Skin epidermis (tissue), 12 donors: ENCODE measurements at regions not wholly inside any gene's neighbourhood (a gene's known extent, or its start where the extent isn't known, plus 50 kb on each side); places are given as distances from the start of the nearest gene placed in this dataset.

Experiments used
- H3K27ac ChIP-seq, 21 experiments: fragments of 200-600 bp; sonication (generic) in 11 of 21; one replicate each; pipeline ENCODE4 v1.5.0; 2020; ENCODE audit warnings: mild to moderate bottlenecking in 3 of 21, inconsistent platforms in 2 of 21, moderate library complexity in 2 of 21
- H3K4me3 ChIP-seq, 7 experiments: fragments of 200-600 bp; sonication (generic) in 2 of 7; one replicate each; pipeline ENCODE4 v1.5.0; 2020; ENCODE audit warnings: inconsistent platforms in 2 of 7, mild to moderate bottlenecking in 2 of 7, moderate library complexity in 1 of 7

DNA sequence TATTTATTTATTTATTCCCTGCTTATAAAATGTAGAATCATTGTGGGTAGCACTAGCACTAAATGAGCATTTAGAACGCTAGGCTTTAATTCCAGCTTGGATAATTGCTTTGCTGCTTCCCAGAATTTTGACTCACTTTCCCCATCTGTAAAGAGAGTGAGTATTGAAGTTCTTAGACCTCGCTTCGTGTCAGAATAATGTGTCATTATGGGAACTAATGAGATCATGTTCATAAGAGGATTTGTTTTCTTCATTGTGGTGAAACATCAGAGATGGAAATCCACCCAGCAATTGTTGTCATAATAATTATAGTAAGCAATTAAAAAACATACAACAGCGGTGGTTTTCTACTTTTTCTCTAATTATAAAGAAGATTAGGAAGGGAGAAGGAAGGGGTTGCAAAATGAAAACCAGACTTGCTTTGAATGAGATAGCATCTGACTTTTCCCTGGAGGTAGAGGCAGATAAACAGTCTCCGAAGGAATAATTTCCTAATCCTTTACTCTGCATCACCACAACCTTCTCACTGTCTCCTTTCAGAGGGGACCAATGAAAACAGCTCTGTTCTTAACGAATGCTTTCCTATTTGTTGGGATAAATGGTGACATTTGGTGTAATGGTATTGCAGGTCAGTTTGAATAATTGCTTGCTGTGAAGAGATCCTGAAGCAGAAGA, 86.8 kb upstream of the ARHGAP5 start:
- H3K4me3 ChIP-seq, result no peak overlapping the region
- peak overlapping the region in 2 of 21 experiments; percentile 25 to 56 for H3K27ac ChIP-seq

DNA sequence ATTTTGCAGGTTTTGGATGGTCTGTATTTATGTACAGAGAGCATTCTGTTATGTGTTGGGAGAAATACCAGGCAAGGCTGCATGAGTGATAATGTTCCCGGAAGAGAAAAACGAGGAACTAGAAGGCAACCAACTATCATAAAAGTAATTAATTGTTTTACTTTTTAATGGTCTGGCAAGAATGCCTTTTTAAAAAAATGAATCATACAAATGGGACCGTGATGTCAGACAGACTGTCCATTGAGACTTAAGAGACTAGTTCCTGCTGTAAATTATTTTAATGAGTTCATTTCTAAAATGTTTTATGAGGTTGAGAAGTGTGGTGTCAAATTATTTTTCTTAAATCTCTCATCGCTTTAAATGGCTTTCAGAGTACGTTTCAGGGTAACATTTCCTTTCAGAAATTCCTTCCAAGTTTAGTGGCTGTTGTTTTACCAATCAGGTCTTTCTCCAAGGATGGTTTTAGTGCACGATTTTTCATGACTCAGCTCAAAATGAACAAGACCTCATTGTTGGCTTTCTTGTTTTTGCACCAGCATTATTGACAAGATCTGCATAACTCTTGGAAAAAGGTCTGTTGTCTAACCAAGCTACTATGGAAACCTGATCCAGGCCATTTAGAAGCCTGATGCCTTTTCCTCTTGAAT, 86.1 kb upstream of the ARHGAP5 start:
- no peak overlapping the region for H3K4me3 ChIP-seq
- peak overlapping the region in 1 of 21 experiments; percentile 56 for H3K27ac ChIP-seq

DNA sequence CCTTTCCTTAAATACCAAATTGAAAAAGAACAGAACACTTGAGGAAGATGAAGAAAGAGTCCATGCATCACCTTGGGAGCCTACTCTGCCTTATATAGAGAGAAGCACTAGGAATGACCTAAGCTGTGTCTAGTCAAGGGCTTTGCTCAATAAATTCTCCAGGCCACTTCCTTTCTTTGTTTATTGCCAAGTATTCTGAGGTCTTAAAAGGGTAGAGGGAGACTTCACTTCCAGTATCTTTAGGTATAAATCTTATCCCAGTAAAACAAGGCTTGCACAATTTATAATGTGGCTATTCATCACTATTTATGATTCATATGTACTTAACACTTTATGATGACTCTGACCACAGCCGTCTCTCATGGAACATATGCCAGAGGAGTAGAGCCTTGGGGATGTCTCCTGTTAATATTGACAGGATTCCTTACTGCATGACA, 85.1 kb upstream of the ARHGAP5 start:
- H3K27ac ChIP-seq, result no peak overlapping the region

DNA sequence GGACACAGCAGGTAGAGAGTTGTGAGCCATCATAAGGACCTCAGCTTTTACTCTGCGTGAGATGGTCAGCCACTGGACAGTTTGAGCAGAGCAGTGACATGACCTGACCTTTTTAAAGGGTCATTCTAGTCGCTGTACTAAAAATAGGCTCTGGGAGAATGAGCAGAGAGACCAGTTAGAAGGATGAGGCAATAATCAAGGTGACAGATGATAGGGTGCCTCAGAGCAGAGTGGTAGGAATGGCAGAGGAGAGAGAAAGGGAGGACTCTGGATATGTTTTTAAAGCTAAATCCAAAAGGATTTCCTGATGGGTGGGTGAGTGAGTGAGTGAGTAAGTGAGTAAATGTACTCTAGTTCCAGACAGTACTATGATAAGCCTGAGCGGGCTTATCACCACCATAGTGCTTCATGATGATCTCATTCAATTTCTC, 83.6 kb upstream of the ARHGAP5 start:
- Histone ChIP-seq H3K4me3 (no peak overlapping the region), H3K27ac (no peak overlapping the region)

More for the DNA sequence above, 85.1 kb upstream of the ARHGAP5 start:
- no peak overlapping the region for H3K4me3 ChIP-seq

DNA sequence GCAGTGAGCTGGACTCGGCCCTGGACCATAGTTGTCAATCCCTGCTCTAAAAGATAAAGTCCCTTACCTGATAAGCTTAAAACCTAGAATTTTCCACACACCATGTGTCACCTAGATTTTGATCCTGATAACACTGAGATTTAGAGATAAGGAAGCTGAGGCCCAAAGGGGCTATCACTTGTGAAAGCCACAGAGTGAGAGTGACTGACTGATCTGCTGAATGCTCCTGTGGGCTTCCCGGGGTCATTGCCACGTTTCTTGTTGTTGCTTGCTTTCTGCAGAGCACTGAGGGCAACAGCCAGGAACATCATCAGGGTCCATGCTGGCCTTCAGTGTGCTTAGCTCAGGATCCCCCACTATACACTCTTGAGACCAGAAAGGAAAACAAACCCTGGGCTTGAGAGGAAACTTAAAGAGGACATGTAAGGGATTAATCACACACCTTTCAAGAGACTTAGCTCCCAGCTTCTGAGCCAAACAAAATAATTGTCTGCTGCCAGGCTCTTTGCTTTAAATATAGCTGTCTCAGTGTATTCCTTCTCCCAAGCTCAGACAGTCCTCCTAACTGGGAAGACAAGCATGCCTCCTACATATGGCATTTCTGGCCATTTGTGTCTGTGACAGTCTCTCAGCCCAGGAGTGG, 82.6 kb upstream of the ARHGAP5 start:
- Histone ChIP-seq H3K4me3 (no peak overlapping the region), H3K27ac (no peak overlapping the region)

DNA sequence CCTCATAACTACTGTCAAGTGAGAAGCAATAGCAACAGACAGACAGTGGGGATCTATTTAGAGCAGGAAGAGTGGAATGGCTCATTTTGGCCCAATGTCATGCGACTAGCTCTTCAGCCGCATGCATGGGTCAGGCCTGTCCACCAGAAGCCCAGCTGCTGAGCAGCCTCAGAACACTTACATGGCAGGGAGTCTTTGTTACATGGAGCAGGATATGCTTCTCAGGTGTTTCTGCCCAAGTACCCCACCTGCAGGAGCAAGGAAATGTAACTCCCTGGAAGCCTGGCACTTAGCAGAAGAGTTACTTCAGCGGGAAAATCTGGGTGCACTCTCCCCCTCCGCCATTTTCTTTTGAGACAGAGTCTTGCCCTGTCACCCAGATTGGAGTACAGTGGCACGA, 73.5 kb upstream of the ARHGAP5 start:
- no peak overlapping the region for H3K4me3 ChIP-seq

DNA sequence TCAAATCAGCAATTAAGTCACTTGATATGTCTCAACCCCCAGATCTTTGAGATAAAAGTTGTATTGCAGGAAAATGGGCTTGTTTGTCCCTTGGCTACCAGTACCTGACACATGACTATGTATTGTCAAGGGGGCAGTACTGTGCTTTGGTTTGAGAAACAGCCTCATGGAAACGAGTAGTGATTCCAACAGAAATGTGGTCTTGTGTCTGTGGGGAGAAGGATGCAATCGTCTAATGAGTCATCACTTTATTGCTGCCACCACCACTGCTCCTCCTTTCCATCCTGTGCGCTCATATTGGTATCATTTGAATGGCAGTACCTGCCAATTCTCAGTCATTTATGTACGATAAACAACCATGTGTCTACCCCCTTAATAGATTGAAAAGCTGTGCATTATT, 72.8 kb upstream of the ARHGAP5 start:
- no peak overlapping the region for H3K4me3 ChIP-seq

More for the DNA sequence above, 73.5 kb upstream of the ARHGAP5 start:
- H3K27ac ChIP-seq, result no peak overlapping the region

DNA sequence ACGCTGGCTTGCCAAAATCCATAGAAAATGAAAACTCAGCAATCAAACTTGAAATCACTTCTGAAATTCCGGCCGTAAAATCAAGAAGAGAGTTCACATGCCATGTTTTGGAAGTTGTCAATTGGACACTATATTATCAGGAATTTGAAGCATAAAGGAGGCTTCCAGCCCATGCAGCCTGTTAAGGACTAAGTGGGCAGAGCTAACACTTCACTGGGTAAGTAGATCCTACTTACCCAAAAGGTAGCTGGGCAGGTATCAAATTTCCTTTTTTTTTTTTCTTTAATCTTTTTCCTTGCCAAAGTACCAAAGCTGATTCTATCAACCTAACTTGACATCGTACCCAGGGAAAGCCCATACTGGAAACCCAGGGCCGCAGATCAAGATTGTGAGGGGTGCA, 71.5 kb upstream of the ARHGAP5 start:
- Histone ChIP-seq H3K27ac (no peak overlapping the region), H3K4me3 (no peak overlapping the region)

More for the DNA sequence above, 72.8 kb upstream of the ARHGAP5 start:
- H3K27ac ChIP-seq, result no peak overlapping the region

DNA sequence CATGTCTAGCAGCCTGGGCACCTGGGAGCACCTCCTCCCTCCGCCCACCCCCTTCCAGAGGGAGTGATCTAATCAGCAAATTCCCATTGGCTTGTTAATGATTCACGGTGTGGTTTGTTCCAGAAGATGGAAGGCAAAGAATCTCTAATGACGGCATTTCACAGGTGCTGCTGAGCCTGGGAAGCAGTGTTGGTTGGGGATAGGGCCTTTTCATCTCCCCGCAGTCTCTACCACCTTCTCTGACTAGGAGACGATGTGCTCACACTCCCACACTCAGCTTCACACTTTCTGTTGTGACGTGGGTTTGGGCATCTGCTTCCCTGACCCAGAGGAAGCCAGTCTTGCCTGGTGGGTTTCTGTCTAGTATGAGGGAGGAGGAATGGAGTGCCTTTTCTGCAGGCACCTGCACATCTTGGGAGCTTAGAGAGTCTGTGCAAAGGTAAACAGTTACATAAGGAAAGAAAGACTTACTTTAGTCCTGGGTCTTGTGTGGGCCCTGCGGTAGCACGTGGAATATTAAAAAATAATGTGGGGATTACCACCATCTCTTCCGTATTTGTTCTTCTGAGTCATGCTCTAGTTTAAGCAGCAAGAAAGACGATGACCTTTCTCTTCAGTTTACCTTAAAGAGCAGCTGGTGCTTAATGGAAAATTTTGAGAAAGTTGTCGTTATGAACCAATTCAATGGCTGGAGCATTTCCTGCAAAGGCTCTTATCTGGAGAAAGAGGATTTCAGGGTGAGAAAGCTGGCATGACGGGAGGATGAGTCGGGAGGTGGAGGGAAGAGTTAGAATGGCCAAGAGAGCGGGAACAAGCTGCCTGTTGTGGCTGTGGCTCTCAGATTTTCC, 70.6 kb upstream of the ARHGAP5 start:
- Histone ChIP-seq H3K27ac (no peak overlapping the region), H3K4me3 (no peak overlapping the region)

DNA sequence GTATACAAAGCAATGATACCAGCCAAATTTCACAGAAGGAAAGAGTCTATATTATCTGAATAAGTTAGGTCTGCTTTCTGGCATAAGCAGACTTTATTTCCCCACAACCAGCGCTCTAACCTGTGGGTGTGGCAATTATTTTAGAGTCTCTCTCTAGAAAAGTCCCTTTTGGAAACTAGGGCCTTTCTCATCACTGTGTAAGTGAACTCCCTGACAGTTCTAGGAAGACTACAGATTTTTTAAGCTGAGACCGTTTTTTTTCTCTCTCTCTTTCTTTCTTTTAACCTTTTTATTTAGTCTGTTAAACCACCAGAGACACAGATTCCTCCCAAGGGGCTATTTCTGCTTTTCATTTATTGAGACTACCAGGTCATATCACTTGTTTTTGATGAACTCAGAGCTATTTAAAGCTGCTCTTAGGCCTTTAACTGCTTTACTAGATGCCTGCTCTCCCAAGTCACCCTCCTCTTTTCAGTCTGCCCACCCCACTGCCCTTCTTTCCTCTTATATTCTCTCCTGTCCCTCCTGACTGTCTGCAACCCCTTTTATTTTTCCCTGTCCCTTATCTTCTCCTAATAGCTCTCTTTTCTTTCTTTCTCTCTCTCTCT, 69.2 kb upstream of the ARHGAP5 start:
- no peak overlapping the region for H3K27ac ChIP-seq
- H3K4me3 ChIP-seq, result no peak overlapping the region

DNA sequence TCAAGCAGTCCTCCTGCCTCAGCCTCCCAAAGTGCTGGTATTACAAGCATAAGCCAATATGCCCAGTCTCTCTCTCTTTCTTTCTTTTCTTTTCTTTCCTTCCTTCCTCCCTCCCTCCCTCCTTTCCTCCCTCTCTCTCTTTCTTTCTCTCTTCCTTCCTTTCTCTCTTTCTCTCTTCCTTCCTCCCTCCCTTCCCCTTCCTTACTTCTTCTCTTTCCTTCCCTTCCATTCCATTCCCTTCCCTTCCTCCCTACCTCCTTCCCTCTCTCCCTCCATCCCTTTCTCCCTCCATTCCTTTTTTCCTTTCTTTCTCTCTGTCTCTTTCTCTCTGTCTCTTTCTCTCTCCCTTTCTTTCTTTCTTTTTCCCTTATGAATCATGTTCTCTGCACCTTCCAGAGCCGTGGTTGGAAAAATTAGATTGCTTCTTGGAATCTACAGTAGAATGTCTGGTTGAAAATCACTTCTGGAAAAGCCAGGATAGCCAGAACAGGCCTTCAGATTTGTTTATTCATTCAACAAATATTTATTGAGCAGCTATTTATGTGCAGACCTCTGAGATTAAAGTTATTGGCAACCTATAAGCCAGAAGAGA, 68.4 kb upstream of the ARHGAP5 start:
- H3K4me3 ChIP-seq, result no peak overlapping the region
- H3K27ac ChIP-seq, result no peak overlapping the region

DNA sequence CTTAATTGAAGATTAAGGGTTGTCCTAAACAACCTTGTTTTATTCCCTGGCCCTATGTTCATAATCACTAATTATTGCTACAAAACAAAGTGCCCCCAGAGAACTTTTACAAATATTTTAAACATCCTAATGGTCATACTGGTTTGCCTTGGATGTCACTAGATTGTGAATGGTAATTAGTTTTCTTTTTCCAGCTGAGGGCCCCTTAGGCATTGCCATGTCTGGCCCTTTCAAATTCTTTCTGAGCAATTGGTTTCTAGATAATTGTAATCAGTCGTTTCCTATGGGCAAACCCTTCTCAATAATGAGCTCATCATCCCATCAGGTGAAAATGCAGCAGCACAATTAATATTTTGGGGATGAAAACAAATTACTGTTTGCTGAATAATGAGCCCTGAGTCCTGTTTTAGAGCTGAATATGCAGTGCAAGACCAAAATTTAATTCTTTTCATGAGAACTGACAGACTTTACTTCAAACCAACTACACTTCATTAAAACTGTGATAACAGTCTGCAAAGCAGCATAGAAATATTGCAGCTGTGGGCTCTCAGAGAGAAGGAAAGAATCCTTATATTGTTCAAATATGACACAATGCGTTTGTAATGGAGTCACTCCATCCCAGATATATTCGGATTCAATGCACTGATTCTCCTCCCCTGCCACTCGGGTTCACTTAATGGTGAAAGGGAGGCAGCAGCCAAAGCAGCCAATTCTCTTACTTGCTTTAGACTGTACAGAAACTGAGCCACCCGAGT, 67.7 kb upstream of the ARHGAP5 start:
- H3K27ac ChIP-seq, result no peak overlapping the region
- H3K4me3 ChIP-seq, result no peak overlapping the region

DNA sequence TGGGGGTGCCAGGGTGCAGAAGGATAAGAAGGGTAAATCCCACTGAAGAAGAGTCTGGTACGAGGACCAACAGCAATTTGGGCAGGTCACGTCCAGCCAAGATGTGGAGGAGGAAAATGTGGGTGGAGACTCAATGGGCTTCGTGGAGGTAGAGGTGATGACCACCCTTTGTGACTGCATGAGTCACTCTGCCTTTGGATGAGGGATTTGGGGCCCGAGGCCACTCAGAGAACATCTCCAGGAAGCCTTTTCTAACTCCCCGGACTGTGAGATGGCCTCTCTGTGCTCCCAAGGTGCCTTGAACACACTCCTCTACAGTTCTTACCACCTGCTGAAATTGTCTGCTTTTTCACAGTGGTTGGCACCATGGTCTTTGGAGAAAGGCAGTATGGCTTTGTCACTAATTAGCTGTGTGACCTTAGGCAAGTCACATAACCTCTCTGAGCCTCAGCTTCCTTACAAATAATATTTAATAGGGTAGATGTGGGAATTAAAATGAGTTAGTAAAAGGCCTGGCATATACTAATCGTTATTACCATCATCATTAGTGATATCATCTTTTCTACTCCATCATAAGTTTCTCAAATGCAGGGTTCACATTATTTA, 67.0 kb upstream of the ARHGAP5 start:
- no peak overlapping the region for H3K4me3 ChIP-seq
- H3K27ac ChIP-seq, result no peak overlapping the region

DNA sequence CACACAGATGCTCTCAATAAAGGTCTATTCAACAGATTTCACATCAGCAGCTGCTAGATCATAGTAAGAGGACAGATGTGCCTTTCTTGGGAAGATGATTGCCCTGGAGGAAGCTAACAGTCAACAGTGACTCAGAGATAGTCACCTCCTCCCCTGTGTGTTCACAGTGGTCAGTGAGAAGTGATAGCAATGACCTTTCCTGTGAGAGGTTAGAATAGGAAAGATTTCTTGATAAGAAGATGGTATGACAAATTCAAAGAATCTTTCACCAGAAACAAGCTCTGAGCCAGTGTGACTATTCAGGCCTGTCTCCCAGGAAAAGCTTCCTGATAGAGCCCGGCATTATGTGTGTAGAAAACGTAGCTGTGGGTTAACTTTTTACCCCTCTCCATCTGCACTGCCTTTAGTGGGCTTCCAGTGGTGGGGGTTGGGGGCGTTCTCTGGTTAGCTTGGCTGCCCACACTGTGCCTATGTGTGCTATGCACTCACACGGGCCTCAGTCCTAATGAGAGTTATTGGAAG, 66.4 kb upstream of the ARHGAP5 start:
- no peak overlapping the region for H3K4me3 ChIP-seq
- no peak overlapping the region for H3K27ac ChIP-seq

DNA sequence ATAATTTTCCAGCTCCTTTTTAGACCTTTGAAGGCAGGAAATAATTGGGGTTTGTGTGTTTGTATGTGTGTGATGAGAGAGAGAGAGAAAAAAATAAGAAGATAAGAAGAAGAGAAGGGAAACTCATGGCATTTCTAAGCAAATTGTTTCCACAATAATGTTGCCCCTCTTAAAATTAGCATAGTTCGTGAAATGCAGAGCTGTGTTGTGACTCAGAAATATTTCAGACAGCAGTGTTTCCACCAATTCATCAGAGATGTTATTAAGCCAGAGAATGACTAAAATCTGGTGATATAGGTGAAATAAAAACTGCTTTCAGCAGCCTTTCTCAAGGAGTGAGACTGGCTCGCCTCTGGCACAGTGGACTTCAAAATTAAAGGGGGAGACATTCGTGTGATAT, 65.9 kb upstream of the ARHGAP5 start:
- Histone ChIP-seq H3K4me3 (no peak overlapping the region), H3K27ac (no peak overlapping the region)

DNA sequence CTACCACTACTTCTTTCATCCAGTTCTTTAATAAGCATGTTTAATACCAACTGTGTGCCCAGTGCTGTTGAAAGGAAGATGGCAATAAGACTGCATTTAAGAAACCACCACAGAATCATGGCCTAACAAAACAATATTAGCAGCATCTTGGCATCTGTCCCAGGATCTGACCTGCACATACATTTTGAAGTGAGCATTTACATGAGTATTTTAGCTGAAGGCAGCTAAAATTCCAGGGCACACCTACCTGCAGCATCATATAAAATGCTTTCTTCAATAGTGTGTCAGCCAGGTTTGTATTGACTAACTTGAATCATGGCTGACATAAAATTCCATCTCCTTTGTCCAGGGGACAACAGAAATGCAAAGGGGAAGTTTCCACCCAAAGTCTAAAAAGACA, 65.0 kb upstream of the ARHGAP5 start:
- H3K4me3 ChIP-seq, result no peak overlapping the region
- no peak overlapping the region for H3K27ac ChIP-seq

DNA sequence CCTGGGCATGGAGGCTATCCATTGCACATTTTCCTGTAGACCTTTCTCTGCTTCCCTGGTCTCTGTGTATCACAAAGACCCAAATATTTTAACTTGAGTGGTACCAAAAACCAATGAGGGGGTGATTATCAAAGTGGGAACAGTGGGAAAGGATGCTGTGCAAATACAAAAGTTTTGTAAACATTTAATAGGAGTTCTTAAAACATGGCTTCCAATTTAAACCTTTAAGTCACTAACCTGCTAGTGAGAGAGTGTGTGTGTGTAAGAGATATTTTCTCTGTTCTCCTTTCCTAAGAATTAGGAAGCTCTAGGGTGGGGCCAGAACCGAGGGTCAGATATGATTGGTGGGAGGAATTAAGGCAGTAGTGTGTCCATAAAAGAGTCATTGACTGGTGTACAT, 64.5 kb upstream of the ARHGAP5 start:
- H3K4me3 ChIP-seq, result no peak overlapping the region
- no peak overlapping the region for H3K27ac ChIP-seq

DNA sequence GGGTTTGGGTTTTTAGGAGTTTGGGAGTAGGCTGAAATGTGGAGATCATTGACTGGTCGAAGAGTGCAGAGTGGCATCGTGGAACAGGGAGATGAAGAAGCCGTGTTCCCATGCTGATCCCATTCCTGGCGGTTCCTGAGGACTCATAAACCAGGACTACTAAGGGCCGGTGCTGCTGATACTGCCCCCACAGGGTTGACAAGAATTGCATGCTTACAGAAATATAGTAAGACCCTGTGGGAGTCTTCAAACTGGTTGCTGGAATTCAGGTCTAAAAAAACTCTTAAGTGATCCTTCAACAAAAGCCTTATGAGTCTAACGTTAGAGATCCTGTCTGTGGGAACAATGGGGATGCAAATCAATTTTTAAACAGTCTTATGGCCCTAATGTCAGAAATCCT, 64.0 kb upstream of the ARHGAP5 start:
- no peak overlapping the region for H3K27ac ChIP-seq
- H3K4me3 ChIP-seq, result no peak overlapping the region
